SK-N-DZ (cell line): ENCODE measurements at regions not wholly inside any gene's neighbourhood (a gene's known extent, or its start where the extent isn't known, plus 50 kb on each side); places are given as distances from the start of the nearest gene placed in this dataset.

ENCODE experiments used
- DNase-seq: peaks from one replicate; pipeline ENCODE4 v3.0.0-alpha.2; 2015; ENCODE audit warnings: low spot score

DNA sequence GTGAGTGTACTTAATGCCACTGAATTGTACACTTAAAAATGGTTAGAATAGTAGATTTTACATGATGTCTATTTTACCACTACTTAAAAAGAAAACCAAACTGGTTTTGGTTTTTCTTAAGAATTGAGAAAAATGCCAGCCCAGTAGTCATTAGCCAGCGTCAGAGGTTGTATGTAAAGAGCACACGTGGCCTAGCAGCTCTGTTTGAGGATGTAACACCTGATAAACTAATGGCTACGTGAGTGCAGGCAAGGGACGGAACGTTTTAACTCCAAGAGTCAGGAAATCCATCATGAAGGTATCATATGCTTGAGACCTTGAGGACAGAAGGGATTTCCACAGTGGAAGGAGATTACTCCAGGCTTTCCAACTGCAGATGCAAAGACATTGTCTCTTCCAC, 223.7 kb downstream of the MRPL39 start:
- no peak for DNase-seq

DNA sequence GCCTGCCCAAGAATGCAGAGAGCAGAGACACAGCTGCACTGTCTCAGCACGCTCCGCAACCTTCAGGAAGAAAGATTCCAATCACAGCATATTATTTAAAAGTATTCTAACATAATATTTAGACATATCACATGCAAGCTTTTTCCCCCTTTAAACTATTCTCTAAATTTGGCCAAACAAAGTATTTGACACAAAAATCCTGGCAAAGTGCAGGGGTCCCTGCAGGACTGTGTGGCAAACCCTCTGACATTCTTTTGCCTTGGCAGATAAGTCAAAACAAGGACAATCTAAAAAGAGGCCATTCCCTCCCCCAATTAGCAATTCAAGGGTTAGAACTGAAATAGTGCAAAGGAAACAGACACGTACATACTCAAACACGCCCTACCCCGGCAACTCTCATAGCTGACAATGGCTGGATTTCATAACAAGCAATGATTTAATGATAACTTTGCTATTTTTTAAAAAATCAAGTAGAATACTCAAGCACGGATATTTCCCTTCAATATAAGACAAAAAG, 225.3 kb downstream of the MRPL39 start:
- DNase-seq = no peak

DNA sequence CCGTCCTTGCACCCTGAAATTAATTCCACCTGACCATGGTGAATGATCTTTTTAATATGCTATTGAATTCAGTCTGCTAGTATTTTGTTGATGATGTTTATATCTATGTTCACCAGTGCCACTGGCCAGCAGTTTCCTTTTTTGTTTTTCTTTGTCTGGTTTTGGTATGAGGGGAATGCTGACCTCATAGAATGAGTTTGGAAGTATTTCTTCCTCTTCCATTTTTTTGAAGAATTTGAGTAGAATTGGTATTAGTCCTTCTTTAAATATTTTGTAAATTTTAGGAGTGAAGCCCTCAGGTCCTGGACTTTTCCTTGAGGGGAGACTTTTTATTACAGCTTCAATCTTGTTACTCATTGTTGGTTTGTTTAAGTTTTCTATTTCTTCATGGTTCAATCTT, 231.6 kb downstream of the MRPL39 start:
- DNase-seq = no peak

- no peak for DNase-seq
Measured at GRCh38 chr21:25373126-25374082, 233.9 kb downstream of the MRPL39 start.

DNA sequence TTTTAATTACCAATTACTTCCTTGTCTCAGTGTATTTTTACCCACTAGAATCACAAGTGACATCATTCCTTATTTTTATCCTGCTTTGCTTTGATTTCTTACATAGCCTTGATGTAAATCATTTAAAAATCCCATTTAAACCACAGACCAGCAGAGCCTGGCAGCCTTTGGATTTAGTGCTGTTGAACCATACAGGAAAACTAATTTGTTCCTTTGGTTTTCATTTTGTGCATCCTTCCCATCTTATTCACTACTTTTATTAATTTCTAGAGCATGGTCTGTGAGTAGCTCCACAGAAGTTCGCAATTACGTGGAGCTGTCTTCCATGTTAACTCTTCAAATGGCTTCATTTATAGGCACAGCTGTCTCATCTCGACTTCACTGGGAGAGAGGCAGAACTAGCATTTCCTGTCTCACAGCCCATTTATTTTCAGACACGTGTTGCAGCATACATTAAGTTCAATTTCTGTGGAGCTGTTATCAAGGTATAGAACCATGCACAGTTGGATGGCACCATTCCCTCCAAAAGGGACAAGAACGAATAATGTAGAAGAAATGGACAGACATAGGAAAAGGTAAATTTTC, 235.3 kb downstream of the MRPL39 start:
- DNase-seq = no peak

DNA sequence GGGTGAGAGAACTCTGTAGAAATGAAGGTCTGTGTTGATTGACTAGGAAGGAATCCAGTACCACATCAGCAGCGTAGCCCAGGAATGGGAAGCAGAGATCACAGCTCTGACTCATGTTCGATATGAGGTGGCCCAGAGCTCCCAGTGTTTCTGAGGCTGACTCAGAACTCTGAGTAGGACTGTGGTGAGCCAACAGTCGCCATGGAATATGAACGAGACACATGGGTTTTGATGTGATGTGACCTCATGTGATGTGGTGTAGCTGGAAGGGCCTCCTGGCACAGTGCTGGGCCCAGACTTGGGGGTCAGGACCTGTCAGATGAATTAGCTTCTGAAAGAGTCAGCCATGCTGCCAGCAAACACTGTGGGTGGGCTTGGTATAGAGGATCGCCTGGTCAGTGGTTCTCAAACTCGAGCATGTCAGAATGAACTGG, 237.0 kb downstream of the MRPL39 start:
- DNase-seq = no peak

- DNase-seq = no peak
Measured at GRCh38 chr21:25369524-25370300, 237.6 kb downstream of the MRPL39 start.

- DNase-seq = peak; percentile 38
Measured at GRCh38 chr21:25368531-25368930, 238.8 kb downstream of the MRPL39 start.

DNA sequence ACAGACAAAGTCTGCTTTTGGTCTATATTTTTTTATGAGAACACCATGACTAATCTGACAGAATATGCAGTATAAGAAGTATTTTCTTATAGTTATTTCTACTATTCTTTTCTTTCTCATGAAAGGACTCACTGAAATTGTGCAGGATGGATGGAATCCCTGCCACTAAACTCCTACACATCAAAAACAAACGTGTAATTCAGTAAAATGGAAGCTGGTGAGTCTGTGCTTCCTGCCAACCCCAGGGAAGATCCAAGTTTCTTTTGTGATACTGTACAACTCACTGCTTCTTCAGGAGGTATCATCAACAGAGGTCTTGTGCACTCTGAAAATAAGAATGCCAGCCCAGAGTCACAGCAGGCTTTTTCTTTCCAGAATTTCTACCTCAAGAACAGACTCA, 241.2 kb downstream of the MRPL39 start:
- no peak for DNase-seq

DNA sequence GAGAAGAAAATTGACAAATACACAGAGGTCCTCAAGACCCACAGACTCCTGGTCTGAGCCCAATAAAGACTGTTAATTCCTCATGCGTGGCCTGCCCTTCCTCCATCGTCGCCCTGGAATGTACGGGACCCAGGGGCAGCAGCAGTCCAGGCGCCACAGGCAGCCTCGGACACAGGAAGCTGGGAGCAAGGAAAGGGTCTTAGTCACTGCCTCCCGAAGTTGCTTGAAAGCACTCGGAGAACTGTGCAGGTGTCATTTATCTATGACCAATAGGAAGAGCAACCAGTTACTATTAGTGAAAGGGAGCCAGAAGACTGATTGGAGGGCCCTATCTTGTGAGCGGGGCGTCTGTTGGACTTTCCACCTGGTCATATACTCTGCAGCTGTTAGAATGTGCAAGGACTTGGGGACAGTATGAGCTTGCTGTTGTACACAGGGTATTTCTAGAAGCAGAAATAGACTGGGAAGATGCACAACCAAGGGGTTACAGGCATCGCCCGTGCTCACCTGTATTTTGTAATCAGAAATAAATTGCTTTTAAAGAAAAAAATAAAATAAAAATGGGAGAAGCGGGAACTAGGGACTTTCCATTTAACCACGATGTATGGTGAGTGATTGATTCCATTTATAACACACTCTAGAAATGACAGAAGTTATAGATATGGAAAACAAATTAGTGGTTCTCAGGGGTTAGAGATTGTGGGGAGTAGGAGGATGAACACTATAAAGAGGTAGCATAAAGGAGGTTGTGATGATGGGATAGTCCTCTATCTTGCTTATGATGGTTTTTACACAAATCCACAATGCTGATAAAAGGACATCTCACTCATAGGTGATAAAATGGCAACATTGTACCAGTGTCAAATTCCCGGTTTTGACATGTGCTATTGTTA, 244.7 kb downstream of the MRPL39 start:
- no peak for DNase-seq

DNA sequence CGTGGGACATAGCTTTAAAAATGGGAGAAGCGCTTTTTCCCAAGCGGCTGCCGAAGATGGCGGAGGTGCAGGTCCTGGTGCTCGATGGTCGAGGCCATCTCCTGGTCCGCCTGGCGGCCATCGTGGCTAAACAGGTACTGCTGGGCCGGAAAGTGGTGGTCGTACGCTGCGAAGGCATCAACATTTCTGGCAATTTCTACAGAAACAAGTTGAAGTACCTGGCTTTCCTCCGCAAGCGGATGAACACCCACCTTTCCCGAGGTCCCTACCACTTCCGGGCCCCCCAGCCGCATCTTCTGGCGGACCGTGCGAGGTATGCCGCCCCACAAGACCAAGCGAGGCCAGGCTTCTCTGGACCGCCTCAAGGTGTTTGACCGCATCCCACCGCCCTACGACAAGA, 245.5 kb downstream of the MRPL39 start:
- DNase-seq = no peak

DNA sequence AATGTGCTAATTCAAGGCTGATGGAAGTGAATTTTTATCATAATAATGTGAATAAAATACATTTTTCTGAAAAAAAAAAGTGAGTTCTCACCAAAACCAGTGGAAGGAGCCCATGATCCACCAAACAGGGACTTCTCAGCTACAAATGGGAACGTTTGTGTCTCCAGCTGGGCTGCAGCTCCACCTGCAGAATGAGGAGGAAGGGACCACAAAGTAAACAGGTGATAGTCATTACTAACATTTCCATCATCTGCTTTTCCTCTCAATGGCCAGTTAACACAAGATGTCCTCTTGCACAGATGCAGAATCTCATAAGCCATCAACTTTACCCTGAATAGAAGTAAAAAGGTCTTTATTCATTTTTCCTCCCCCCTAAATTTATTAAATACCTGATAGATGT, 246.2 kb downstream of the MRPL39 start:
- DNase-seq = no peak

GRCh38 chr21:25360593-25360992, 246.7 kb downstream of the MRPL39 start:
- DNase-seq = no peak

- DNase-seq = no peak
Measured at GRCh38 chr21:25359724-25360123, 247.6 kb downstream of the MRPL39 start.

GRCh38 chr21:25350056-25350455, 257.2 kb downstream of the MRPL39 start:
- DNase-seq = peak; percentile 19

- DNase-seq = no peak
Measured at GRCh38 chr21:25343774-25344545, 263.3 kb downstream of the MRPL39 start.

DNA sequence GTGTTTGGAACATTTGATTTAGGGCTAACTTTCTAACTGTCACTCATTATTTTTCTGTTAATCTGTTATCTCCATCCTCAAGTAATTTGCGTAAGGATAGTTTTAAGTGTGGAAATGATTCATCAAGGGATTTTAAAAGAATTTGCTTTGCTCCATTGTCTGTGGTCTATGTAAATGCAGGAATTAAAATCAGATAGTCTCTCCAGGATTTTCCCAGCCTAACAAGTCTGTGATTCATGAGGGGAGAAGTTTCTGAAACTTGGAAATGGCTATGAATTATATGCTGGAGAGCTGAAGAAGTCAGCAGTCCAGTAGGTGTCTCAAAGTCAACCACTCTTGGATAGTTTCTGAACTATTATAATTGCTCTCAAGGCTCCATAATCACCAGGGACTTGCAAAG, 264.5 kb downstream of the MRPL39 start:
- DNase-seq = no peak

DNA sequence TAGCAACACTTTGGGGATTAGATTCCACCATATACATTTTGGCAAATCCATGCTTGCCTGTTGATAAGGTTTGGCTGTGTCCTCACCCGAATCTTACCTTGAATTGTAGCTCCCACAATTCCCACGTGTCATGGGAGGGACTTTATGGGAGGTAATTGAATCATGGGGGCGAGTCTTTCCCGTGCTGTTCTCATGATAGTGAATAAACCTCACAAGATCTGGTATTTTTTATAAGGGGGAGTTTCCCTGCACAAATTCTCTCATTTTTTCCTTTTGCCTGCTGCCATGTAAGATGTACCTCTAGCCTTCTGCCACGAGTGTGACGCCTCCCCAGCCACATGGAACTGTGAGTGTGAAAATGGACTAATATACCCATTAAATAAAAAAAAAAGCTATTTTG, 265.3 kb downstream of the MRPL39 start:
- no peak for DNase-seq

DNA sequence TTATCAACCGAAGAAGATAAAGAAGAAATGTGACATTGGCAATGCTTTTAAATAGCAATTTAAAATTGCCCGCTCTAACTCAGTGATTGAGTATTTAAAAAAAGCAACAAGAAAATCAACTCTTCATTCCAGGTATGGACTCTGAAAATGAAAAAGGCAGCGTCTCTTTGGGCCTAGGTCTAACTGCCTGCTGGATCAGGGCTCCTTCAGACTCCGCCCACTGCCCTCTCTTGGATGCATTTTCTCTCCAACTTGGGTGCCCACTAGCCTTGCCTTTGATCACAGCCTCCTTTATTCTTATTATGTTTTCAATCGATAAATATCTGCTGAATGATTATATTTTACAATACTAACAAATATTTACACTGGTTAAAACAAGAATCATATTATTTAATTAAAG, 268.9 kb downstream of the MRPL39 start:
- no peak for DNase-seq

GRCh38 chr21:25334046-25334730, 273.1 kb downstream of the MRPL39 start:
- no peak for DNase-seq
